Type B pancreatic cell (in vitro differentiated cells): ENCODE measurements at regions not wholly inside any gene's neighbourhood (a gene's known extent, or its start where the extent isn't known, plus 50 kb on each side); places are given as distances from the start of the nearest gene placed in this dataset.

Experiments
- DNase-seq: peaks from one replicate; pipeline ENCODE4 v3.0.0; 2021; ENCODE audit warnings: mixed read lengths; ENCODE audit not compliant: unreplicated experiment; ENCODE audit errors: extremely low spot score
- H3K27ac Mint-ChIP-seq: 2 replicates; pipeline ENCODE4 v1.8.0; 2021; ENCODE audit warnings: mild to moderate bottlenecking, mixed read lengths
- H3K27me3 Mint-ChIP-seq: 2 replicates; pipeline ENCODE4 v1.8.0; 2021; ENCODE audit warnings: mixed read lengths
- H3K36me3 Mint-ChIP-seq: 2 replicates; pipeline ENCODE4 v1.8.0; 2021; ENCODE audit warnings: mixed read lengths
- H3K4me1 Mint-ChIP-seq: one replicate; pipeline ENCODE4 v1.8.0; 2021; ENCODE audit warnings: mixed read lengths; ENCODE audit not compliant: unreplicated experiment
- H3K4me3 Mint-ChIP-seq: 2 replicates; pipeline ENCODE4 v1.8.0; 2021; ENCODE audit warnings: mild to moderate bottlenecking, mixed read lengths
- H3K9me3 Mint-ChIP-seq: 2 replicates; pipeline ENCODE4 v1.8.0; 2021; ENCODE audit warnings: mixed read lengths
- CTCF ChIP-seq: fragments of 200-600 bp; sonication (generic); conservative IDR thresholded peaks from 2 replicates; pipeline ENCODE4 v1.5.0; 2021; ENCODE audit warnings: antibody characterized with exemption, mild to moderate bottlenecking

DNA sequence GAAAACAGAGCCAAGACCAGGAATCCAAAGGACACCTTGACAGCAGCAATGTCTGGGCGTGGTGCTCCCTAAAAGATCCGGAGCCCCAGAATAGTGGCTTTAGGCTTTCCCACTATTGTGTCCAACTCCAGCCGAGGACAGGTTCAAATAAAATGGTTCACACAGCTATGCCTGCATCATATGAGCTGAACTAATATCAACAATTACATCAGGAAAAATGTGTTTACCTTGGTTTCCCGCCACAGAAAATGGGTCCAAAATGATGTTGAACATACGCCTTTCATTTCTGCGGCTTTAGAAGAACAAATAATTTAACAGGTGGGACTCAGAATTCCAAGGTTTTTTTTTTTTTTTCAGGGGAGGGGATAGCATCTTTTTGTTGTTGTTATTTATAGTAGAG, 93.6 kb downstream of the OSR1 start:
- no peak overlapping the region for H3K27ac Mint-ChIP-seq
- no peak overlapping the region for H3K4me3 Mint-ChIP-seq
- no peaks in the 10 kb centered on the region for H3K27me3 Mint-ChIP-seq
- TF ChIP-seq CTCF, result no peak
- DNase-seq, result no peak
- H3K36me3 Mint-ChIP-seq, result no peaks in the 10 kb centered on the region
- no peaks in the 10 kb centered on the region for H3K9me3 Mint-ChIP-seq
- H3K4me1 Mint-ChIP-seq, result no peaks in the 10 kb centered on the region

DNA sequence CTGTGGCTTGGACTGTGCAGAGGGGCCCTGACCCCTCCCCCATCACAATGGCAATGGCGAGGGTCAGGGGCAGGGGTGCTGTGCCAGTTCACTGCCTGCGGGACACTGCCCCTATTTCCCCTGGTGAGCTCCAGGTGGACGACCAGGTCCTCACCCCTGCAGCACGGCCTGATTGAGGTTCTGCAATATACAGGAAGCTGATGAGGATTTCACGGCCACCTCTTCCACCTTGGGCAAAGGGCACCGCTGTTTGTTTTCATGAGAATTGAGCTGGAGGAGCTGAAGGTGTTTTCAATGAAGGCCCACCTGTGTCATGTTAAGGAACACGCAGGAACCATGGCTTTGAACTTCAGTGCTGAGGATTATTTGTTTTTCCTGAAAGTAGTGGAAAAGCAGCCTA, 96.3 kb downstream of the OSR1 start:
- Mint-ChIP-seq H3K36me3 (no peaks in the 10 kb centered on the region), H3K27me3 (no peaks in the 10 kb centered on the region), H3K9me3 (peaks cover 4% of the 10 kb centered on the region), H3K27ac (no peak overlapping the region), H3K4me3 (no peak overlapping the region), H3K4me1 (no peaks in the 10 kb centered on the region)
- no peak for TF ChIP-seq CTCF
- no peak for DNase-seq

DNA sequence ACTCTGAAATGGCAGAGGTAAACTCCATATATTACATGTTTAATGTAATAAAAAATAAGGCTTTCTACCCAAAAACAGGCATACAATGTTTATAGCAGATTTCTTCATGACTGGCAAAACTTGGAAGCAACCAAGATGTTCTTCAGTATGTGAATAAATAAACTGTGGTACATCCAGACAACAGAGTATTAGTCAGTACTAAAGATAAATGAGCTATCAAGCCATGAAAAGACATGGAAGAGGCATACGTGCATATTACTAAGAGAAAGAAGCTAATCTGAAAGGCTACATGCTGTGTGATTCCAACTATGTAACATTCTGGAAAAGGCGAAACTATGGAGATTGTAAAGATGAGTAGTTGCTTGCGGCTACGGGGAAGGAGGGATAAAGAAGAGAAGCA, 97.4 kb downstream of the OSR1 start:
- peaks cover 9% of the 10 kb centered on the region for H3K4me1 Mint-ChIP-seq
- no peaks in the 10 kb centered on the region for H3K27me3 Mint-ChIP-seq
- peaks cover 4% of the 10 kb centered on the region for H3K9me3 Mint-ChIP-seq
- H3K4me3 Mint-ChIP-seq, result no peak overlapping the region
- no peaks in the 10 kb centered on the region for H3K36me3 Mint-ChIP-seq
- no peak overlapping the region for H3K27ac Mint-ChIP-seq
- no peak for DNase-seq
- TF ChIP-seq CTCF, result no peak

- Mint-ChIP-seq H3K4me1 (peaks cover 17% of the 10 kb centered on the region), H3K27me3 (no peaks in the 10 kb centered on the region), H3K9me3 (peaks cover 4% of the 10 kb centered on the region), H3K27ac (no peak overlapping the region), H3K36me3 (no peaks in the 10 kb centered on the region), H3K4me3 (no peak overlapping the region)
- no peak for TF ChIP-seq CTCF
- DNase-seq, result no peak
Measured at GRCh38 chr2:19256121-19256601, 102.3 kb downstream of the OSR1 start.

DNA sequence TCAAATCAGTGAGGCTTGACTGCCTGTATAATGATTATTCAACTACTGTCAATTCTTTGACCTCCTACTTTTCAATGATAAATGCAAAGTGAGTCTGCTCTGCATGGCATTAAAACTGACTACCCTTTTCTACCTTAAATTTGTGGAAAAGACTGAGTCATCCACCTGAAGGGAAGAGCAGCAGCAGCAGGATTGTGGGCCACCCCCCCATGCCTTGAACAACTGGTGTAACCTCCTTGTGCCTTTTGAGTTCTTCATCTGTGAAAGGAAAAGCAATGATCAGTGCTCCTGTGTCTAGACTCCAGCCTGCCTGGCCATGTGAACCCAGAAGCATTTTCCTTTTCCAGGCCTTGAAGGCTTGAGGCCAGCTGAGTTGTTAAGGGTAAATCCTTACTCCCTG, 102.9 kb downstream of the OSR1 start:
- H3K27ac Mint-ChIP-seq, result no peak overlapping the region

More for the DNA sequence above, 102.9 kb downstream of the OSR1 start:
- no peaks in the 10 kb centered on the region for H3K27me3 Mint-ChIP-seq
- TF ChIP-seq CTCF, result no peak
- H3K4me1 Mint-ChIP-seq, result peaks cover 17% of the 10 kb centered on the region
- DNase-seq, result no peak
- H3K9me3 Mint-ChIP-seq, result peaks cover 4% of the 10 kb centered on the region
- no peak overlapping the region for H3K4me3 Mint-ChIP-seq
- H3K36me3 Mint-ChIP-seq, result no peaks in the 10 kb centered on the region
